ENCODE measurements at regions not wholly inside any gene's neighbourhood (a gene's known extent, or its start where the extent isn't known, plus 50 kb on each side); places are given as distances from the start of the nearest gene placed in this dataset.
"Not testable (repeated sequence)": the region's sequence is repeated elsewhere in the genome, so short reads cannot be mapped to it uniquely, and the experiment has no call there.

GRCh38 chr12:83271201-83271600 is 584.5 kb downstream of the TMTC2 start:
- no peak overlapping the region for H3K27ac Mint-ChIP-seq
- no peaks in the 10 kb centered on the region for H3K36me3 Mint-ChIP-seq (ENCODE audit: low read depth)
- no peaks in the 10 kb centered on the region for H3K27me3 Mint-ChIP-seq (ENCODE audit: insufficient read depth)
- intact Hi-C loops (cut with micrococcal nuclease) = no loop called here
- no peak overlapping the region for H3K4me3 Mint-ChIP-seq
- H3K4me1 Mint-ChIP-seq (ENCODE audit: low read depth) = no peaks in the 10 kb centered on the region
- DNase-seq (ENCODE audit: low spot score) = no peak
- H3K9me3 Mint-ChIP-seq = peaks cover 8% of the 10 kb centered on the region

GRCh38 chr12:83265808-83266207 is 579.1 kb downstream of the TMTC2 start:
- Mint-ChIP-seq H3K9me3 (no peaks in the 10 kb centered on the region), H3K4me3 (no peak overlapping the region), H3K36me3 (ENCODE audit: low read depth) (no peaks in the 10 kb centered on the region), H3K4me1 (ENCODE audit: low read depth) (no peaks in the 10 kb centered on the region), H3K27ac (no peak overlapping the region), H3K27me3 (ENCODE audit: insufficient read depth) (no peaks in the 10 kb centered on the region)
- intact Hi-C loops (cut with micrococcal nuclease) = no loop called here
- DNase-seq (ENCODE audit: low spot score) = no peak

GRCh38 chr12:83261998-83262397 is 575.3 kb downstream of the TMTC2 start:
- DNase-seq (ENCODE audit: low spot score) = no peak
- Mint-ChIP-seq H3K27me3 (ENCODE audit: insufficient read depth) (no peaks in the 10 kb centered on the region), H3K4me3 (no peak overlapping the region), H3K4me1 (ENCODE audit: low read depth) (no peaks in the 10 kb centered on the region), H3K27ac (no peak overlapping the region), H3K36me3 (ENCODE audit: low read depth) (no peaks in the 10 kb centered on the region), H3K9me3 (no peaks in the 10 kb centered on the region)
- intact Hi-C loops (cut with micrococcal nuclease) = no loop called here

GRCh38 chr12:83260126-83260525 is 573.4 kb downstream of the TMTC2 start:
- intact Hi-C loops (cut with micrococcal nuclease); DNase-seq (ENCODE audit: low spot score); H3K9me3 Mint-ChIP-seq; H3K36me3 Mint-ChIP-seq (ENCODE audit: low read depth); H3K4me3 Mint-ChIP-seq; H3K27me3 Mint-ChIP-seq (ENCODE audit: insufficient read depth); H3K27ac Mint-ChIP-seq; H3K4me1 Mint-ChIP-seq (ENCODE audit: low read depth): not testable (repeated sequence)

GRCh38 chr12:83257726-83258125 is 571.0 kb downstream of the TMTC2 start:
- H3K4me1 Mint-ChIP-seq (ENCODE audit: low read depth) = no peaks in the 10 kb centered on the region
- DNase-seq (ENCODE audit: low spot score) = no peak
- no peaks in the 10 kb centered on the region for H3K9me3 Mint-ChIP-seq
- H3K4me3 Mint-ChIP-seq = no peak overlapping the region
- no peak overlapping the region for H3K27ac Mint-ChIP-seq
- intact Hi-C loops (cut with micrococcal nuclease) = no loop called here
- no peaks in the 10 kb centered on the region for H3K36me3 Mint-ChIP-seq (ENCODE audit: low read depth)
- H3K27me3 Mint-ChIP-seq (ENCODE audit: insufficient read depth) = no peaks in the 10 kb centered on the region

- no peaks in the 10 kb centered on the region for H3K4me1 Mint-ChIP-seq (ENCODE audit: low read depth)
- intact Hi-C loops (cut with micrococcal nuclease) = no loop called here
- H3K9me3 Mint-ChIP-seq = no peaks in the 10 kb centered on the region
- no peaks in the 10 kb centered on the region for H3K36me3 Mint-ChIP-seq (ENCODE audit: low read depth)
- no peak overlapping the region for H3K27ac Mint-ChIP-seq
- no peaks in the 10 kb centered on the region for H3K27me3 Mint-ChIP-seq (ENCODE audit: insufficient read depth)
- no peak overlapping the region for H3K4me3 Mint-ChIP-seq
- no peak for DNase-seq (ENCODE audit: low spot score)
Observed at GRCh38 chr12:83256562-83256961, 569.9 kb downstream of the TMTC2 start.

- H3K9me3 Mint-ChIP-seq = no peaks in the 10 kb centered on the region
- no peaks in the 10 kb centered on the region for H3K36me3 Mint-ChIP-seq (ENCODE audit: low read depth)
- no peaks in the 10 kb centered on the region for H3K27me3 Mint-ChIP-seq (ENCODE audit: insufficient read depth)
- intact Hi-C loops (cut with micrococcal nuclease) = no loop called here
- no peak overlapping the region for H3K27ac Mint-ChIP-seq
- H3K4me3 Mint-ChIP-seq = no peak overlapping the region
- H3K4me1 Mint-ChIP-seq (ENCODE audit: low read depth) = no peaks in the 10 kb centered on the region
- DNase-seq (ENCODE audit: low spot score) = no peak
Observed at GRCh38 chr12:83250866-83251265, 564.2 kb downstream of the TMTC2 start.

- H3K4me3 Mint-ChIP-seq = no peak overlapping the region
- no peak for DNase-seq (ENCODE audit: low spot score)
- H3K27ac Mint-ChIP-seq = no peak overlapping the region
- no peaks in the 10 kb centered on the region for H3K36me3 Mint-ChIP-seq (ENCODE audit: low read depth)
- no peaks in the 10 kb centered on the region for H3K4me1 Mint-ChIP-seq (ENCODE audit: low read depth)
- intact Hi-C loops (cut with micrococcal nuclease) = no loop called here
- no peaks in the 10 kb centered on the region for H3K9me3 Mint-ChIP-seq
- H3K27me3 Mint-ChIP-seq (ENCODE audit: insufficient read depth) = no peaks in the 10 kb centered on the region
Observed at GRCh38 chr12:83245156-83245555, 558.5 kb downstream of the TMTC2 start.

GRCh38 chr12:83244001-83244400 is 557.3 kb downstream of the TMTC2 start:
- no peaks in the 10 kb centered on the region for H3K27me3 Mint-ChIP-seq (ENCODE audit: insufficient read depth)
- intact Hi-C loops (cut with micrococcal nuclease) = no loop called here

GRCh38 chr12:83233987-83234386 is 547.3 kb downstream of the TMTC2 start:
- H3K9me3 Mint-ChIP-seq; H3K36me3 Mint-ChIP-seq (ENCODE audit: low read depth); H3K27me3 Mint-ChIP-seq (ENCODE audit: insufficient read depth); H3K4me3 Mint-ChIP-seq; intact Hi-C loops (cut with micrococcal nuclease); H3K4me1 Mint-ChIP-seq (ENCODE audit: low read depth); H3K27ac Mint-ChIP-seq; DNase-seq (ENCODE audit: low spot score): not testable (repeated sequence)

More at GRCh38 chr12:83244001-83244400, 557.3 kb downstream of the TMTC2 start:
- Mint-ChIP-seq H3K9me3 (no peaks in the 10 kb centered on the region), H3K27ac (no peak overlapping the region), H3K4me3 (no peak overlapping the region), H3K36me3 (ENCODE audit: low read depth) (no peaks in the 10 kb centered on the region), H3K4me1 (ENCODE audit: low read depth) (no peaks in the 10 kb centered on the region)
- DNase-seq (ENCODE audit: low spot score) = no peak

- DNase-seq (ENCODE audit: low spot score); H3K27me3 Mint-ChIP-seq (ENCODE audit: insufficient read depth); intact Hi-C loops (cut with micrococcal nuclease); H3K9me3 Mint-ChIP-seq; H3K4me3 Mint-ChIP-seq; H3K4me1 Mint-ChIP-seq (ENCODE audit: low read depth); H3K36me3 Mint-ChIP-seq (ENCODE audit: low read depth); H3K27ac Mint-ChIP-seq: not testable (repeated sequence)
Observed at GRCh38 chr12:83226960-83227359, 540.3 kb downstream of the TMTC2 start.

GRCh38 chr12:83225806-83226205 is 539.1 kb downstream of the TMTC2 start:
- H3K36me3 Mint-ChIP-seq (ENCODE audit: low read depth) = no peaks in the 10 kb centered on the region

GRCh38 chr12:83224012-83224411 is 537.3 kb downstream of the TMTC2 start:
- H3K27me3 Mint-ChIP-seq (ENCODE audit: insufficient read depth) = no peaks in the 10 kb centered on the region
- no peaks in the 10 kb centered on the region for H3K9me3 Mint-ChIP-seq
- intact Hi-C loops (cut with micrococcal nuclease) = no loop called here
- no peak overlapping the region for H3K27ac Mint-ChIP-seq
- no peak for DNase-seq (ENCODE audit: low spot score)
- no peak overlapping the region for H3K4me3 Mint-ChIP-seq
- no peaks in the 10 kb centered on the region for H3K4me1 Mint-ChIP-seq (ENCODE audit: low read depth)
- H3K36me3 Mint-ChIP-seq (ENCODE audit: low read depth) = no peaks in the 10 kb centered on the region

More at GRCh38 chr12:83225806-83226205, 539.1 kb downstream of the TMTC2 start:
- no peak for DNase-seq (ENCODE audit: low spot score)
- Mint-ChIP-seq H3K4me1 (ENCODE audit: low read depth) (no peaks in the 10 kb centered on the region), H3K4me3 (no peak overlapping the region), H3K27ac (no peak overlapping the region), H3K9me3 (no peaks in the 10 kb centered on the region), H3K27me3 (ENCODE audit: insufficient read depth) (no peaks in the 10 kb centered on the region)
- intact Hi-C loops (cut with micrococcal nuclease) = no loop called here

GRCh38 chr12:83220774-83221173 is 534.1 kb downstream of the TMTC2 start:
- intact Hi-C loops (cut with micrococcal nuclease) = no loop called here
- Mint-ChIP-seq H3K9me3 (no peaks in the 10 kb centered on the region), H3K4me3 (no peak overlapping the region), H3K36me3 (ENCODE audit: low read depth) (no peaks in the 10 kb centered on the region), H3K27ac (no peak overlapping the region), H3K27me3 (ENCODE audit: insufficient read depth) (no peaks in the 10 kb centered on the region), H3K4me1 (ENCODE audit: low read depth) (no peaks in the 10 kb centered on the region)
- DNase-seq (ENCODE audit: low spot score) = no peak

Data from activated T-helper 1 cell treated with anti-CD3 and anti-CD28 coated beads, Interleukin-12 subunit alpha, Interleukin-12 subunit beta, Interleukin-2, Interleukin-4 antibody, amounts not matched to agents 30 ng/mL and 10 ng/mL and 1 ng/mL, durations not matched to agents 14 hours and 24 hours and 36 hours (primary cell).